Non-pigmented ciliary epithelial cell (primary cell): ENCODE measurements at regions not wholly inside any gene's neighbourhood (a gene's known extent, or its start where the extent isn't known, plus 50 kb on each side); places are given as distances from the start of the nearest gene placed in this dataset.

ENCODE experiments used
- DNase-seq: peaks from one replicate; pipeline ENCODE4 v3.0.0-alpha.2; 2010; ENCODE audit warnings: low read depth

- DNase-seq, result no peak
Observed at GRCh38 chr11:115767047-115767802, 263.0 kb upstream of the CADM1 start.

GRCh38 chr11:115766561-115766960, 262.3 kb upstream of the CADM1 start:
- DNase-seq, result no peak

GRCh38 chr11:115765803-115766239, 261.6 kb upstream of the CADM1 start:
- DNase-seq, result no peak

GRCh38 chr11:115764176-115764575, 260.0 kb upstream of the CADM1 start:
- DNase-seq, result no peak

GRCh38 chr11:115761817-115762216, 257.6 kb upstream of the CADM1 start:
- DNase-seq, result no peak

GRCh38 chr11:115761348-115761747, 257.1 kb upstream of the CADM1 start:
- no peak for DNase-seq

- no peak for DNase-seq
Observed at GRCh38 chr11:115760461-115761320, 256.5 kb upstream of the CADM1 start.

- DNase-seq, result no peak
Observed at GRCh38 chr11:115759622-115760460, 255.6 kb upstream of the CADM1 start.

- DNase-seq, result no peak
Observed at GRCh38 chr11:115758011-115758410, 253.8 kb upstream of the CADM1 start.

- DNase-seq, result no peak
Observed at GRCh38 chr11:115751243-115752015, 247.2 kb upstream of the CADM1 start.

- DNase-seq, result no peak
Observed at GRCh38 chr11:115745610-115746512, 241.6 kb upstream of the CADM1 start.

- no peak for DNase-seq
Observed at GRCh38 chr11:115745066-115745465, 240.9 kb upstream of the CADM1 start.

GRCh38 chr11:115743719-115744118, 239.5 kb upstream of the CADM1 start:
- no peak for DNase-seq

- no peak for DNase-seq
Observed at GRCh38 chr11:115741376-115742107, 237.3 kb upstream of the CADM1 start.

GRCh38 chr11:115740324-115740723, 236.1 kb upstream of the CADM1 start:
- DNase-seq, result no peak

GRCh38 chr11:115739878-115740277, 235.7 kb upstream of the CADM1 start:
- no peak for DNase-seq

- DNase-seq, result no peak
Observed at GRCh38 chr11:115739146-115739545, 234.9 kb upstream of the CADM1 start.

- DNase-seq, result no peak
Observed at GRCh38 chr11:115737875-115738274, 233.7 kb upstream of the CADM1 start.

GRCh38 chr11:115736146-115736545, 231.9 kb upstream of the CADM1 start:
- no peak for DNase-seq

- no peak for DNase-seq
Observed at GRCh38 chr11:115724666-115725065, 220.5 kb upstream of the CADM1 start.
